BJ (cell line): ENCODE measurements at regions not wholly inside any gene's neighbourhood (a gene's known extent, or its start where the extent isn't known, plus 50 kb on each side); places are given as distances from the start of the nearest gene placed in this dataset.
A peak's percentile ranks its signal among the peaks of the same experiment; 100 is the strongest.

Source experiments
- CTCF ChIA-PET: fragments of 350-600 bp; formaldehyde crosslinking; extraction: SDS; loops from one replicate; lab custom pipeline; 2021; ENCODE audit warnings: antibody characterized with exemption, inconsistent platforms; lab: Yijun Ruan, JAX
- POLR2A ChIA-PET: fragments of 300-600 bp; sonication (Branson Sonifier 250); formaldehyde crosslinking; extraction: SDS; loops from one replicate; lab custom pipeline; 2021; ENCODE audit warnings: antibody characterized with exemption; lab: Charles Lee
- DNase-seq: peaks from one replicate; pipeline ENCODE4 v3.0.0-alpha.2; 2011; ENCODE audit warnings: low read depth
- H3K27me3 ChIP-seq: 2 replicates; pipeline ENCODE4 v1.6.0; 2011; ENCODE audit warnings: low read length; ENCODE audit not compliant: control insufficient read depth, insufficient read depth
- H3K36me3 ChIP-seq: 2 replicates; pipeline ENCODE4 v1.5.1; 2011; ENCODE audit warnings: low read length; ENCODE audit not compliant: control insufficient read depth, insufficient read depth
- H3K4me3 ChIP-seq: 2 replicates; pipeline ENCODE4 v1.5.1; 2011; ENCODE audit warnings: low read depth, mild to moderate bottlenecking, control low read depth, low read length
- TF ChIP-seq, protein P1 (sequence below): IDR thresholded peaks from 2 replicates; pipeline ENCODE4 v1.5.1; 2011; ENCODE audit warnings: low read depth, mild to moderate bottlenecking, control low read depth, inconsistent platforms, low read length, moderate library complexity; ENCODE audit not compliant: insufficient read depth

DNA sequence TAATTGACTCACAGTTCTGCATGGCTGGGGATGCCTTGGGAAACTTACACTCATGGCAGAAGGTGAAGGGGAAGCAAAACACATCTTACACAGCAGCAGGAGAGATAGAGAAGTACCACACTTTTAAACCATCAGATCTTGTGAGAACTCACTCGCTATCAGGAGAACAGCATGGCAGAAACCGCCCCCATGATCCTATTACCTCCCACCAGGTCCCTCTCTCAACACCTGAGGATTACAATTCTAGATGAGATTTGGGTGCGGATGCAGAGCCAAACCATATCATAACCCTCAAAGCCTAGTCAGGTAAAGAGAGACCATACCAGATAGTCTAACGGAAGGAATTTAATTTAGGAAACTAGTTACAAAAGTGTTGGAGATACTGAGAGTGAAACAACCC lies 182.6 kb upstream of the ACVR2A start:
- Histone ChIP-seq H3K36me3 (no peaks in the 10 kb centered on the region), H3K4me3 (no peak overlapping the region), H3K27me3 (no peaks in the 10 kb centered on the region)
- POLR2A ChIA-PET = no interaction called here
- CTCF ChIA-PET = no interaction called here
- TF ChIP-seq, protein P1, sequence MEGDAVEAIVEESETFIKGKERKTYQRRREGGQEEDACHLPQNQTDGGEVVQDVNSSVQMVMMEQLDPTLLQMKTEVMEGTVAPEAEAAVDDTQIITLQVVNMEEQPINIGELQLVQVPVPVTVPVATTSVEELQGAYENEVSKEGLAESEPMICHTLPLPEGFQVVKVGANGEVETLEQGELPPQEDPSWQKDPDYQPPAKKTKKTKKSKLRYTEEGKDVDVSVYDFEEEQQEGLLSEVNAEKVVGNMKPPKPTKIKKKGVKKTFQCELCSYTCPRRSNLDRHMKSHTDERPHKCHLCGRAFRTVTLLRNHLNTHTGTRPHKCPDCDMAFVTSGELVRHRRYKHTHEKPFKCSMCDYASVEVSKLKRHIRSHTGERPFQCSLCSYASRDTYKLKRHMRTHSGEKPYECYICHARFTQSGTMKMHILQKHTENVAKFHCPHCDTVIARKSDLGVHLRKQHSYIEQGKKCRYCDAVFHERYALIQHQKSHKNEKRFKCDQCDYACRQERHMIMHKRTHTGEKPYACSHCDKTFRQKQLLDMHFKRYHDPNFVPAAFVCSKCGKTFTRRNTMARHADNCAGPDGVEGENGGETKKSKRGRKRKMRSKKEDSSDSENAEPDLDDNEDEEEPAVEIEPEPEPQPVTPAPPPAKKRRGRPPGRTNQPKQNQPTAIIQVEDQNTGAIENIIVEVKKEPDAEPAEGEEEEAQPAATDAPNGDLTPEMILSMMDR = no peak
- no peak for DNase-seq

DNA sequence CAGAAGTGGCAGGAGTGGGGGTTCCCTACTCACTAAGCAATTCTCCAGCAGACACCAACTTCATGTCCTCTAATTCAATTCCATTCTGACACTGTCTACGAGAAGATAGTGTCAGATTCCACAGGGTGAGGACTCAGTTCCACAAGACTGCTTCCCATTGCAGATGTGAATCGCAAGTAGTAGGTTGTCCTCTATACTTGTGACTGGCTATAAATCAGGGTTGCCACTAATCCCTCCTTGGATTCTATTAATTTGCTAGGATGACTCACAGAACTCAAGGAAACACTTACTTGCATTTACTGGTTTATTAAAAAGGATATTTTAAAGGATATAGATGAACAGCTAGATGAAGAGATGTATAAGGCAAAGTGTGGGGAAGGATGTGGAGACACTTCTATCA lies 184.1 kb upstream of the ACVR2A start:
- H3K36me3 ChIP-seq = no peaks in the 10 kb centered on the region
- no peak overlapping the region for H3K4me3 ChIP-seq
- H3K27me3 ChIP-seq = no peaks in the 10 kb centered on the region
- TF ChIP-seq, protein P1 = no peak
- POLR2A ChIA-PET = no interaction called here
- CTCF ChIA-PET = interaction anchor here (0.6 kb wide), 1 partner anchor 109 kb away, joined by 3 read pairs; no protein-coding TSS in a partner anchor
- DNase-seq = no peak

DNA sequence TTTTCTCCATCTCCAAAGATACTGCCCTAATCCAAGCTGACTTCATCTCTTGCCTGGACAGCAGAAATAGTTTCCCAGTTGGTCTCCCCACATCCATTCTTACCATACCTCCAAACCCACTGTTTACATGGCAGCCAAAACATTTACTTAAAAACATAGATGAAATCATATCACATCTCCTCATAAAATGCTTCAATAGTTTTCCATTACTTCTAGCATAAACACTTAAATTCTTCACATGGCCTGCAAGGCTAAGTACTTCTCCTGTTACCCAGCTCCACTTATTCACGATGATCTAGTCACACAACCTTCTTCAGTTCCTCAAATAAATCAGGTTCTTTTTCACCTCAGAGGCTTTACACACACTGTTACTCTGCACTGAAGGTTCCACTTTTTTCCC lies 185.8 kb upstream of the ACVR2A start:
- ChIA-PET POLR2A (no interaction called here), CTCF (no interaction called here)
- TF ChIP-seq, protein P1 = no peak
- H3K4me3 ChIP-seq = no peak overlapping the region
- DNase-seq = peak; percentile 39
- H3K36me3 ChIP-seq = no peaks in the 10 kb centered on the region
- no peaks in the 10 kb centered on the region for H3K27me3 ChIP-seq

DNA sequence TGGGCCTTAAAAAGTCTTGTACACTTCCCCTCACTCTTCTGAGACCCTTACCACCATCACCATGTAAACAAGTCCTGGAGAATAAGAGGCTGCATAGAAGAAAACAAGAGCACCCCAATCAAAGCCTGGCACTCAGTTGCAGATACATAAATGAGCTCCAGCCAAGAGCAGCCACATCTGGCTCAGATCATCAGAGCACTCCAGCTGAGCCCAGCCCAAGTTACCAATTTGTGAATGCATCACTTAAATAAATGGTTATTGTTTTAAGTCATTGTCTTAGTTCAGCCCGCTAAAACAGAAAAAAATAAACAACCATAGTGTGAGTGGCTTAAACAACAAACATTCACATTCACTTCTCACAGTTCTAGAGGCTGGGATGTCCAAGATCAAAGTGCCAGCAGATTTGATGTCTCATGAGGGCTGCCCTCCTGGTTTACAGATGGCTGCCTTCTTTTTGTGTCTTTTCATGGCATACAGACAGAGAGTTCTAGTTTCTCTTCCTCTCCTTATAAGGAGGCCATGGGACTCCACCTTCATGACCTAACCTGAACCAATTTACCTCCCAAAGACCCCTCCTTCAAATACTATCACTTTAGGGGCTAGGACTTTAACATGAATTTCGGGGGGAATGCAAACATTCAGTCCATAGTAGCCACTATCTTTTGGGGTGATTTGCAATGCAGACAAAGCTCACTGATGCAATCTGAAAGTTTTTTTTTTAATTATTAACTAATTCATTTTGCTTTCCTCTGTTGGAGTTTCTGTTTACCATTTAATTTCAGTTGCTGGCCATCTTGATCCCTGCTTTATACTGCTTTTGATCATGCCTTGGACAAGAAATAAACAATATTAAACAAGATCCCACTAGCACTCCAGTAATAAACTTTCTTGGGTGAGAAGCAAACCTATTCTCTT lies 187.5 kb upstream of the ACVR2A start:
- TF ChIP-seq, protein P1 = no peak

DNA sequence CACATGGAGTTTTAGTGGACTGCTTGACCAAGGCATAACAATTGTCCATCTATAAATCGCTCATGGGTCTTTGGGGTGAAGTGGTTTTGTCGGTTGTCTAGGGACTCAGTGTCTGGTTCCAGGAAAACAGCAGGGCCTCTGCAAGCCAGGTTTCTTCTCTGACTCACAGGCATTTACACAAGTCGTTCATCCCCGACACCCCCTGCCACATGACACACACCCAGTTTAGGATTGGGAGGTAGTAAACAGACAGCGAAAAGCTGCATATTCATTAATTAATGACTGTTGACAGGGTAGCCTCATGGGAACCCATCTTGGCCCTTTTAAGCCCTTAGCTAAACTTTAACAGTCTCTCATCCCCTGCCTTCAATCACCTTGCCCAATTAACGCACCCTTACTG lies 194.8 kb upstream of the ACVR2A start:
- POLR2A ChIA-PET = no interaction called here
- TF ChIP-seq, protein P1 = no peak

More for the DNA sequence above, 187.5 kb upstream of the ACVR2A start:
- ChIA-PET POLR2A (no interaction called here), CTCF (no interaction called here)
- no peak for DNase-seq
- H3K4me3 ChIP-seq = no peak overlapping the region
- no peaks in the 10 kb centered on the region for H3K36me3 ChIP-seq
- H3K27me3 ChIP-seq = no peaks in the 10 kb centered on the region

More for the DNA sequence above, 194.8 kb upstream of the ACVR2A start:
- no peak for DNase-seq
- H3K27me3 ChIP-seq = no peaks in the 10 kb centered on the region
- no peaks in the 10 kb centered on the region for H3K36me3 ChIP-seq
- CTCF ChIA-PET = no interaction called here
- no peak overlapping the region for H3K4me3 ChIP-seq
